GM06990 (cell line): ENCODE measurements at regions not wholly inside any gene's neighbourhood (a gene's known extent, or its start where the extent isn't known, plus 50 kb on each side); places are given as distances from the start of the nearest gene placed in this dataset.

Experiments
- DNase-seq: peaks from one replicate; pipeline ENCODE4 v3.0.0-alpha.2; 2011; ENCODE audit not compliant: insufficient read length; ENCODE audit errors: extremely low read depth
- H3K27me3 ChIP-seq: replicated peaks from 2 replicates; pipeline ENCODE4 v1.6.0; 2011; ENCODE audit warnings: low read length; ENCODE audit not compliant: control insufficient read depth, insufficient read depth
- H3K36me3 ChIP-seq: 2 replicates; pipeline ENCODE4 v1.5.1; 2011; ENCODE audit warnings: low read length; ENCODE audit not compliant: control insufficient read depth, insufficient read depth
- H3K4me3 ChIP-seq: replicated peaks from 2 replicates; pipeline ENCODE4 v1.5.1; 2011; ENCODE audit warnings: low read depth, mild to moderate bottlenecking, control low read depth, low read length
- TF ChIP-seq, protein P1 (sequence below): IDR thresholded peaks from 2 replicates; pipeline ENCODE4 v1.5.1; 2011; ENCODE audit warnings: low read length, control low read depth, mild to moderate bottlenecking, inconsistent platforms; ENCODE audit not compliant: insufficient read depth, poor library complexity, severe bottlenecking

DNA sequence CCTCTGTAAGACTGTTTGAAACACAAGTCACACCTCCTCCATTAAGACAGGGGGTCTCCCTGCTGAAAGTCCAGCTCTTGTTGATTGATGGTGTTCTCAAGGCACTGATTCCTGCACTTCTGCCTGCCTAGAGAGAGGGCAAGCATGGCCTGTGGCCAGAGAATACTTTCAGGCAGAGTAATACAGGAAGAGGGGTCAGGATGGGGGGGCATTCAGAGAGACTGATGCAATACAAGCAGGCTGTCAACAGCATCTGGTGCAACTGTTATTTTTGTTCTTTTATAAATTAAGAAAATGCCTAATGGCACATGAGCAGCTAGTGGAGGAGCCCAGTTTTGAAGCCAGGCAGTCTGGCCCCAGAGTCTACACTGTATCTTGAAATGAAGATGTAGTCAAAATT lies 302.2 kb downstream of the DIRAS2 start:
- no peak overlapping the region for H3K4me3 ChIP-seq
- no peak for DNase-seq
- H3K36me3 ChIP-seq: no peaks in the 10 kb centered on the region
- TF ChIP-seq, protein P1, sequence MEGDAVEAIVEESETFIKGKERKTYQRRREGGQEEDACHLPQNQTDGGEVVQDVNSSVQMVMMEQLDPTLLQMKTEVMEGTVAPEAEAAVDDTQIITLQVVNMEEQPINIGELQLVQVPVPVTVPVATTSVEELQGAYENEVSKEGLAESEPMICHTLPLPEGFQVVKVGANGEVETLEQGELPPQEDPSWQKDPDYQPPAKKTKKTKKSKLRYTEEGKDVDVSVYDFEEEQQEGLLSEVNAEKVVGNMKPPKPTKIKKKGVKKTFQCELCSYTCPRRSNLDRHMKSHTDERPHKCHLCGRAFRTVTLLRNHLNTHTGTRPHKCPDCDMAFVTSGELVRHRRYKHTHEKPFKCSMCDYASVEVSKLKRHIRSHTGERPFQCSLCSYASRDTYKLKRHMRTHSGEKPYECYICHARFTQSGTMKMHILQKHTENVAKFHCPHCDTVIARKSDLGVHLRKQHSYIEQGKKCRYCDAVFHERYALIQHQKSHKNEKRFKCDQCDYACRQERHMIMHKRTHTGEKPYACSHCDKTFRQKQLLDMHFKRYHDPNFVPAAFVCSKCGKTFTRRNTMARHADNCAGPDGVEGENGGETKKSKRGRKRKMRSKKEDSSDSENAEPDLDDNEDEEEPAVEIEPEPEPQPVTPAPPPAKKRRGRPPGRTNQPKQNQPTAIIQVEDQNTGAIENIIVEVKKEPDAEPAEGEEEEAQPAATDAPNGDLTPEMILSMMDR: no peak
- H3K27me3 ChIP-seq: no peaks in the 10 kb centered on the region; the same call in 1 of the 2 replicates

DNA sequence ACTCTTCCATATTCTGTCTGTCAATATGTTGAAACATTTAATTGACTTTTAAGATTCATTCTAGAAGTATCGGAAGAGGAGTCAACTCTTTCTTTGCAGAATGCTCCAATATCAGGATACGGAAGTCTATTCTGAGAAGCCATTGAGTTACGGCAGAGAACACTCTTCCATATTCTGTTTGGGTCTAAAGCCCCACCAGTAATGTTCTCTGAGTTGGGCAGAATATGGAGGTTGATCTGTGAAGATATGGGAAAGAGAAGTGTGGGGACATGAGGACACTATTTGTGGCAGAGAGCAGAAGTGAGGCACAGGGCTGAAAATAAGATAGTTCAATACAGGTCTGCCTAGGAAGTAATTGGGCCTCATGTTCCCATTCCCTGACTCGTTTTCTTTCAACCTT lies 300.0 kb downstream of the DIRAS2 start:
- DNase-seq: no peak
- Histone ChIP-seq H3K4me3 (no peak overlapping the region), H3K36me3 (no peaks in the 10 kb centered on the region), H3K27me3 (no peaks in the 10 kb centered on the region; the same call in 1 of the 2 replicates)
- TF ChIP-seq, protein P1: no peak

DNA sequence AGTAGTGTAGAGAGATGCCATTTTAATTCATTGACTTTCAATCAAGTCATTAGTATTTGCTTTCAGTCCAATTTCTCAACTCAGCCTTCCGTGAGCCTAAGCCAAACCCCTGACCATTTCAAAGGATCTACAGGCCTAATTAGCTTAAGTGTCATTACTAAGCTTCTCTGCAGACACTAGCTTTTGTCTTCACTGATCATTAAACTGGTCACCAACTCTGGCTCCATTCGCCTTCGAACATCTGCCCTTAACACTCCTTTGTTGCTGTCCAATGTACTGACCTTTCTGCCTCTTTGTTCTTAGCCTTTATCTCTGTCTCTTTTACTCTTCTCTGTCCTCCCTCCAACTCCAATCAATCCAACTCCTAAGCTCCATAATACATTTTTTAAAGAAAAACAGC lies 299.3 kb downstream of the DIRAS2 start:
- TF ChIP-seq, protein P1: no peak
- H3K27me3 ChIP-seq: no peaks in the 10 kb centered on the region
- DNase-seq: no peak
- H3K36me3 ChIP-seq: no peaks in the 10 kb centered on the region
- no peak overlapping the region for H3K4me3 ChIP-seq

DNA sequence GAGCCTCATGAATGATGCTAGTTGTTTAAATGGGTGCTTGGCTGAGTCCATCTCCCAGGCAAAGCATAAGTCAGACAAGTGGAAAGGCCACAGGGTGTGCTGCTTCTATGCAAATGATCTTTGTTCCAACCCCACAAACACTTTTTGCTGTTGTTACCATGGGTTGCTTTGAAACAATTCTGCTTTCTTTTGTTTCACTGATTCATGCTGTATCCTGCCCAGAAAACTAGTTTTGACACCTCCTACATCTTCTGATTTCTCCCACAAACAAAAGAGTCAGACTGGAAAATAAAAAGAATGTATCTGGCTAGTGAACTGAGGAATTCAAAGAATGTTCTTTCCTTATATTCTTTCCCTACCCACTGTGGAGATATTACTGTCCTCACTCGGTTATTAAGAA lies 298.6 kb downstream of the DIRAS2 start:
- no peak overlapping the region for H3K4me3 ChIP-seq
- H3K36me3 ChIP-seq: no peaks in the 10 kb centered on the region
- DNase-seq: no peak
- TF ChIP-seq, protein P1: no peak
- no peaks in the 10 kb centered on the region for H3K27me3 ChIP-seq

DNA sequence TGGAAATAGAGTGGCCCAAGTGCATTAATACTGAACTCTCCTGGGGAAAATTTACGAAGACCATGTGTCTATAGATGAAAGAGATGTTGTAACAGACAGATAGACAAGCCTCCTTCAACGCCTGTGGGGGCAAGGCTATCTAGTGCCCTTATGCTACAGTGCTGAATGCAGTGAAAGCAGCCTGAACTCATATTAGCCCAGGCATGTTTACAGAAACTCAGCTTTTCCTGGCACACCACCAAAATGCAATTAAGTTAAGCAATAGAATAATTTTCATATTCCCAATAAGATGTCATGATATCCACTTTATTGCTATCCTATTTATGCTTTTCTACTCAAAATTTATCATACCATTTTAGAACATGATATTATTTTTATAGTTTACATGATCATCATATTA lies 277.0 kb downstream of the DIRAS2 start:
- Histone ChIP-seq H3K27me3 (no peaks in the 10 kb centered on the region), H3K36me3 (no peaks in the 10 kb centered on the region), H3K4me3 (no peak overlapping the region)
- TF ChIP-seq, protein P1: no peak
- no peak for DNase-seq

DNA sequence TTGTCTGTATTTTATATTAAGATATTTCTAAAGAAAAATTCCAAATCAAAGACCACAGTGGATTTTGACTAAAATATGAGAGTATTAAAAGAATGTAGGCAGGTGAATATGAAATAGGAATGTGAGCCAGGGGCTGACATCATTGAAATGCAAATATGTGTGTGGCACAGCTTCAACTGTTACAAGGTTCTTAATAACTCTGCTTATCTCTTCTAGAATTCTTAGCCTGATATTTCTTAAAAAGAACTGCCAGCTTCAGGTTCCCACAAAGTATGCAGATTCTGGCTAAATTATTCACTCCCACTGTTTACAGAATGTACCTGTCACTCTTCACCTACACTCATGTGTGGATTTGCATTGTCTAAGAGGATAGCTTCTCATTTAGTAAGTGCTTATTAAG lies 274.4 kb downstream of the DIRAS2 start:
- Histone ChIP-seq H3K4me3 (no peak overlapping the region), H3K27me3 (no peaks in the 10 kb centered on the region), H3K36me3 (no peaks in the 10 kb centered on the region)
- TF ChIP-seq, protein P1: no peak
- DNase-seq: no peak
